ENCODE measurements at regions not wholly inside any gene's neighbourhood (a gene's known extent, or its start where the extent isn't known, plus 50 kb on each side); places are given as distances from the start of the nearest gene placed in this dataset.

DNA sequence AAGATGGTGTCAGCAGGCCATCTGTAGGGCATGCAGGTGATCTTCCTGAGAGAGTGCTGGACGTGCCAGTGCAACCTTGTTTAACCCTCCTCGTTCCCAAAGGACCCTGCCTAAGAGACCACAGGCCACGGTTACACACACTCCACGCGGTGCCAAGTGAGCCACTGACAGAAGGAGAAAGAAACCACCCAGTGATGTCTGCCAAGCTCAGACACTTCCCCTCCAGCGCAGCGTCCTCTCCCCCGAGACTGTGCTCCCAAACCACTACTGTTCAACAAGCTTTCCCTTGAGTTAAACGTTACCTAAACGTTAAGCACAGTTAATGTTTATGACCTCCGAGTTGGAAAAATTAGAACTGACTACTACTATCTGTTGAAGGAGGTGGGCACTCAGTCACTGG, 119.1 kb upstream of the NCK2 start:
- DNase-seq (ENCODE audit: low read depth): no peak

DNA sequence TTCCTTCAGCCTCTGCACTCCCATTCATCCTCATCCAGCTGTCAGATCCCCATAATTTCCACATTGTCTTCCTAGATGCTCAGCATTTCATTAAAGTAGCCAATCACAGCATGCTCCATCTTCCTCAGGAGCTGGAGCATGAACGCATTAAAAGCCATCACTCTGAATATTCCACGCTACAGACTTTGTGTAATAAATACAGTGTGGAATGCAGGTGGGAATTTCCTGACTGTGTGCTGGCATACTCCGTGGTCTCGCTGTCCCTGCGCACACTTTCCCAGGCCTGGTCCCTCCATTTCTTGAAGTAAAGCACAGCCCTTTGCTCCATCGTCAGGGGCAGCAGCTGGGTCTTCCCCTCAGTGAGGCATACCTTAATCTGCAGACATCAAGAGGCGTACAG, 123.7 kb upstream of the NCK2 start:
- no peak for DNase-seq (ENCODE audit: low read depth)

DNA sequence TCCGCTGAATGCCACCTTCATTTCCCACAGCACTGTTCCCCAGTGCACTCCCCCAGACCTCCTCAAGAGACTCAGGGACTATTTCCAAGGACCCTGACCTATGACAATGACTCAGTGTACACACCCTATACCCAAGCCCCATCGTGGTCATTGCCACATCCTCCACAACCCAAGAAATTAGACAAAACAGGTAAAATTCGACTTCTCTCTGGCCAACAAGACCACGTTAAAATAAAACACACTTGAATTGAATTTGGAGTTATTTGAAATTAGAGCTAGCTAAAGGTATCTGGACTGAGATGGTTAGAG, 126.4 kb upstream of the NCK2 start:
- no peak for DNase-seq (ENCODE audit: low read depth)

DNA sequence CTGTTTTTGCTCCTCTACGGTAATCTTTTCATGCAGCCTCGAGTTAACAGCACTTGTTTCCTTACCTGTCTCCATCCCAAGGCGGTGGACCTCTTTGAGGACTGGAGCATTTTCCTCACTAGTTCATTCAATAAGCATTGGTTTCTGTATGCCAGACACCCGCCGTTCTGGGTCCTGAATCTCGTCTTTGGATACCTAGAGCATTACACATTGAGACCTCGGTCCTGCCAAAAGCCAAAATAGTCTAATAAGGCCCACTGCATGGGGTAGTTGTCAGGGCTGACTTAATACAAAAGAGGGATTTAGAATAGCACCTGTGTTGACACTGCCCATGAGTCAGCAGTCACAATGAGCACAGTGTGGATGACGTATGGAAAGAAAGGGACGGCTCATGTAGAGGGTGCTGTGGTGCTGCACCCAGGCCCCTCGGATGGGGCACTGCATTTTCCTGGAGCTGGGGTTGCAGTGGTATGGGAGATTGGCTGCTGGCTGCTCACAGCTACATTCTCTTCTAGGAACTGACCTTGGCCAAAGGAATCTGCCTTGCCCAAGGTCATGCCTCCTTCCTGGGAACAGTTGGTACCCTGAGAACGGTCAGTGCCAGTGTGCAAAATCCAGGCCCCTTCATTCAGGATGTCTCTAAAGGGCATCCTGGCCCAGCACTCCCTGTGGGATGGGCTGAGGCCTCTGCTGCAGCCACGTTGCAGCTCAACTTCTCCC, 126.9 kb upstream of the NCK2 start:
- DNase-seq (ENCODE audit: low read depth): peak; percentile 78

DNA sequence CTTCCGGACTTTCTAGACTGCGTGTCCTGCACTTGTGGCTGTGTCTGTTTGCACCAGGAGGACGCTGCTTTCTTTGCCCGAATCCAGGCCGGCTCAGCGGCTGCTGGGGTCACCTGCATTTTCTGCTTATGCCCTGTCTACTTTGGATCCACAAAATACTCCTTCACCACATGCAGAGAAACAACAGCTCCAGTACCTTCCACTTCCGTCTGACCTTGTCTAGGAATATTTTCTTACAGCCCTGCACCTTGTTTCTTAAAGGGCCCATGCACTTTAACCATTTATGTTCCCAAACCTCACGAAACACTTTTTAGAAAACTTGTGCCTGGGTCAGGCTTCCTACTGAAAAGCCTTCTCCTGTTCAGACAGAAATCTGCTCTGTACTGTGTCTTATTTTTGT, 129.4 kb upstream of the NCK2 start:
- no peak for DNase-seq (ENCODE audit: low read depth)

DNA sequence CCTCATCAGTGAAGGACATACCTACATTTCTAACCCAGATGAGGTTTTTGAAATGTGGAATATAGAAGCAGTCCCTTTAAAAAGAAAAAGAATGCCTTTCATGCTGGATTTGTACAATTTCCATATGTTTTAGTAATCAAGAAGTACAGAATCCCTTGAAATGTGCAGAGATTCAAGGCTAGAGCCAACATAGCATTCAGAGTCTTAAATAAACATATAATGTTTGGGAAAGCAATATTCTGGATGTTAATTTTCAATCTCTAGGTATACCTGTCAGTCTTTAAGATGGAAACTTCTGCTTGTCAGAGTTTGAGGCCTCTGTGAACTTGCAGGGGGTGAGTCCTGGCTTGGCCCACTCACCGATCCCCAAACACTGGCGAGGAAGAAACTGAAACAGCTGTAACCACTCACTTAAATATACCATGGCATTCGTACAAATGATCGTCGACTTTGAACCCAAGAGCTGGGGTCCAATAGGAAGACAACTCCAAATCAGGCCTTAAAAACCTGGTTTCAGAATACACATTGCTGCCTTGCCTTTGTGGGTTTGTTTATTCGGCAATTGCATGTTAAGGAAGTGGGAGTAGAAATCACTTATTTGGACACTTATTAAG, 132.8 kb upstream of the NCK2 start:
- no peak for DNase-seq (ENCODE audit: low read depth)

DNA sequence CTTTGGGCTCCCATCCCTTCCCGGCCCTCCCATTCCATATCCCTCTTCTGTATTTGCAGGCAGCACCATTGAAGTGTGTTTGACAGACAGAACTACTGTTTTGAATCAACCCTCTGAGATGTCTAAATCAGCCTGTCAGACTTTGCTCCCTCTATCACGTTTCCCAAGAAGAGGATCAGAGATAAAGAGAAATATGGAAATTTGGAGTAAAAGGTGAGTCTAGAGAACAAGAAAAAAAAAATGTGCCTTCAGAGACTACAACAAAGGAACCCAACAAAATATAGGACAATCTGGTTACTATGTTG, 133.4 kb upstream of the NCK2 start:
- no peak for DNase-seq (ENCODE audit: low read depth)

DNA sequence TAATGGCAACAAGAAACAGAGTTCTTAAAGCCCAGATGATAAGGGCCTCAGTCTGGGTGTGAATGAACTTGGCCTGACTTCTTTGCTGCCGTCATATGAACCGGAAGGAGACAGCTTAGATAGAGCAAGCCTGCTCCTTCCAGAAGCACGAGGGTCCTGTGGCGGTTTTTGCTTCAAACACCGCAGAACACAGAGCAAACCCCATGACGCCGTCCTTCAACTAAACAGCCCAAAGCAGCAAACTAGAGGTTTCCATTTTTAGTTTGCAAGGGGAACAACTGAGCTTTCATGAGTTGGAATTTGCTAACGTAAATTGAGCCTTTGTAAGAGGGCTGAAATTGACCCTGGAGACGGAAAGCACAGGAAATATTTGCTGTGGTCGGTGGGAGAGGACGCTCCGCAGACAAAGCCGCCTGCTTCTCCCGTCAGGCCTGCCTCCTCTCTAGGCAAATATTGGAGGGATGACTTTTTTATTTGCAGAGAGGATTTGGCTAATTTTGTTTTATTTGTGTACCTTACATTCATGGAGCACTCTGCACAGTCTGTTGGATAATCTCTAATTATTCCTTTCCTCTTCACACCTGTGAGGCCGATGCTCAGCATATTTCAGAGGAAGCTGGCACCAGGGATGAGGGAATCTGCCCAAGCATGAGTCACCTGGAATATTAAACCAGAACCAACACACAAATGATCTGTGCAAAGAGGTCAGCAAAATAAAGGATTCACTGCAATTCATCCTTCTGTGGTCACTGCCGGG, 134.0 kb upstream of the NCK2 start:
- peak; percentile 46 for DNase-seq (ENCODE audit: low read depth)

DNA sequence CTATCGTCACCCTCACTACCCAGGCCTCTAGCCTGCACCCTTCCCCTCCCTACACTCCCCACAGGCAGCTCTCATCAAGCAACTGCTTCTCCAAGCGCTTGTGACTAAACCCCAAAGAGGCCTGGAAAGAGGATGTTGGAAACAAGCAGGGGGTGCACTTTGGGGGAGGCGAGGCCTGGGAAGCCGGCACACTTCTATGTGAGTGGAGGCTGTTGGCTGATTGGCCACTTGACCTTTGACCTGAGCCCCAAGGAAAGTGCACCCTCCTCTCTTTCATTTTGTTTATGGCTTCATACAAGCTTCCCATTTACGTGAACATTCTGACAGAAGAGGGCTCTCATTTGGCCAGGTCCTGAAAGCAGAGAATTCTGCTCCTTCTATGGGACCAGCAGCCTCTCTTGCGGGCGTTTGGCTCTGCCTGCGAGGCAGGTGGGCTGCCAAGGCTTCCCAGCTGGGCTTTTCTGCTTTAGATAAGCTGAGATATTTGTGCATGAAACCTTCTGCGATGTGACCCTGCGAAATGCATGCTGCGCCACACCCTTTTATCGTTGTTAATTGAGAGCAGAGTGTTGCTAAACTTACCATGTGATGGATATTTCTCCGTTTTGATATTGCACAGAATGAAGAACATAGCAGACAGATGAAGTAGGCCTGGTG, 134.8 kb upstream of the NCK2 start:
- DNase-seq (ENCODE audit: low read depth): no peak

DNA sequence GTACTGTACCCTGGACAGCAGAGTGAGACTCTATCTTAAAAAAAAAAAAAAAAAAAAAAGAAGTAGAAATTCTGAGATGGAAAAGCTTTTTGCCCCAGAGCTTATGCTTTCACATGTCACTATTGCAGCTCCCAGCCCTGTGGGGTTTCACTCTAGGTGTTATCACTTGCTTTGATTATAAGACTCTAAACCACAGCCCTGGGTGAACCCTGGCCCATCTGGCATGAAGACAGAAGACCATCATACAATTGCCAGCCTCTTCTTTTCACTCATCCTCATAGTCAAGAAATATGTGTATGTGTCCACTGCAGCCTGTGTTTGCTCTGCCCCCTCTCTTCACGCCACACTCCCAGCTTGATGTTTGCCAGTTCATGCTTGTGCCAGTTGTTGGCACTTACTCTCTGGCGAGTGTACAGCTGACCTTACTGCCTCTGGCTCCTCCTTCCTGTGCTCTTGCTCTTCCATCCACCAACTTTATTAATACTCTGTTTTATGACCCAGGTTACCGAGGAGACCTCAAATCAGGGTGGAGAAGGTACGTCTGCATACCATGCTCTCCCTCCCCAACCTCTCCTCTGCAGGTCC, 136.7 kb upstream of the NCK2 start:
- no peak for DNase-seq (ENCODE audit: low read depth)

DNA sequence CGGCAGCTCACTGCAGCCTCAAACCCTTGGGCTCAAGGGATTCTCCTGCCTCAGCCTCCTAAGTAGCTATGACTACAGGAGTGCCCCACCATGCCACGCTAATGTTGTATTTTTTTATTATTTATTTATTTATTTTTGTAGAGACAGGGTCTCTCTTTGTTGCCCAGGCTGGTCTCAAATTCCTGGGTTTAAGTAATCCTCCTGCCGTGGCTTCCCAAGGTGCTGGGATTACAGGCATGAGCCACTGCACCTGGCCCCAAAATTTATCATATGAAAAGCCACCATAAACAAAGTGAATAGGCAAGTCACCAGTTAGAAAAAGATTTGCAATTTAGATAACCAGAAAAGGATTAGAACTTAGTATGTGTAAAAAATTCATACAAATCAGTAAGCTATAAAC, 138.6 kb upstream of the NCK2 start:
- DNase-seq (ENCODE audit: low read depth): no peak

DNA sequence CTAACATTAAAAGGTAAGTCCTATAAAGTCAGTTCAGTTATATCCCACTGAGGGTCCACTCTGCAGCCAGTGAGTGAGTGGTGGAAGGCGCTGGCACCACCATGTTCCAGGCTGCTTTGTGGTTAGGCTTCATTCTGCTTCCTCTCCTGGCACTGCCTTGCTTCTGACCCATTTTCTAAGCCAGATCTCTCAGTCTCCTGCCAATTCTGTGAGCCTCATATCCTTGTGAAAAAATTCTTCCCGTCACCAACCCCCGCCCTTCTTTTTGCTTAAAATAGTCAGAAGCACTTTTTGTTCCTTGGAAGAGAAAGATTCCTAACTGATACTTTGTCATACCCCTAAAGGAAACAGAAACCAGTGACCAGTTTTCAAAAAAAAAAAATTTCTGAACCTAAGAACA, 139.8 kb upstream of the NCK2 start:
- DNase-seq (ENCODE audit: low read depth): peak; percentile 10

DNA sequence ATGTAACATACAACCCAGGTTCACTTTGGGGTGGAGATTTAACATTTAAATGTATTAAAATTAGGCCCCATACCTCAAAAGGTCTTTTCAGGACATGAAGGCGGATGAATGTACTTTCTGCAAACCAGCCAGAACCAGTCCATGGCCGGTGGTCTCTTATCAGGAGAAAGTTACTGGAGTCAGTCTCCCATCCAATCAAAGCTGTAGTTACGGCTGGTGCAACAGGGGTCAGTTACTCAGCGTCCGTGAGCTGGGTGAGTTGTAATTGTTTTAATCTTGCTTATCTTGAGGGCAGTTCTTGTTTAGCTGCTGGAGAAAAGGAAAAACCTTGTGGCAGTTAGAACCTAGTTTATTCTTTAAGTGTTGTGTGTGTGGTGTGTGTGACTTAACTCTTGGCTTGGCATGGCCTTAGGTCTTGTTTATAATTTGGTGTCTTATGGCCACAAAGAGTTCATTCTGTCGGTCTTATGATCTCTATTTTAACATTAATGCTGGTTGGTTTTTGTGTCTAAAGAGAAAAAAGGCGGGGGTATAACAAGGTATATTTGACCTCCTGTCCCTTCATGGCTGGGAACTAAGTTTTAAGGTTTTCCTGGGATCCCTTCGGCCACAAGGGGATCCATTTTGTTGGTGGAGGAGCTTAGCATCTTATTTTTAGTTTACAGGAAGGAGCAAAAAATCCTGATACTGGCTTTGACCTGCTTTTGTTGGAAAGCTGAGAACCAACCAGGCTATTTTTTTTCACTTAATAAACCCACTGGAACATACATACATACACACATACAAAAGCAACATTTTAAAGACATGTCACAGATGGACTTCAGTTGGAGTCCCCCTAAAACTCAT, 143.5 kb upstream of the NCK2 start:
- DNase-seq (ENCODE audit: low read depth): no peak

DNA sequence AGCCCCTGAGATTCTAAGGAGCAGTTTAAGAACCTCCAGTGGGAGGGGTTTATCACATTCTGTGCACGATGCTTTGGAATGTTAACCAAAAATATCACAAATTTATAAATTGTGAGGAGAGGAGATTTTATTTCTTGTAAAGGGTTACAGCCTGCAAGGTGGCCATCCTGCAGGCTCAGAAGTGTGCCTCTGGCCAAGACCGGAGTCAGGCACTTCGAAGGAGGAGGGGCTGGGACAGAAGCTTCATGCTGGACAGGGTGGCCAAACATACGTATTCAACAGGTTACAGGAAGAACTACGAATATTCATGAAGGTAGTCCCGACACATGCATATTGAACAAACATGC, 144.1 kb upstream of the NCK2 start:
- DNase-seq (ENCODE audit: low read depth): no peak

DNA sequence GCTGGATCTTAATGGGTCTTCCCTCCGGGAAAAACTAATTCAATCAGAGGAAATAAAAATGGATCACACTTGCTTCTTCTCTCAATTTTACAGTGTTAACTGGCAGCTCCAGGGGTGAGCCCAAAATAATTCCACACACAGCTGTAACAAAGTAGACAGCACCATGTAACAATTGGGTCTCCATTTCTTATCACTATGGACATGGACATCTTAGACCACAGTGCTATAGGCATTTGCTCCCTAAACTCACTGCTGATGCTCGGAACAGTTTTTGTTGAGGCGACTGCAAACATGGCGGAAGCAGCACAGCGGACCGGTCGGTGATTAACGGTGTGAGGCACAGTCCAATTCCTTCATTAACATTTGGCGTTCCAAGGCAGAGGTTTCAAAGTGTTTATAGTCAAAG, 144.7 kb upstream of the NCK2 start:
- DNase-seq (ENCODE audit: low read depth): no peak

DNA sequence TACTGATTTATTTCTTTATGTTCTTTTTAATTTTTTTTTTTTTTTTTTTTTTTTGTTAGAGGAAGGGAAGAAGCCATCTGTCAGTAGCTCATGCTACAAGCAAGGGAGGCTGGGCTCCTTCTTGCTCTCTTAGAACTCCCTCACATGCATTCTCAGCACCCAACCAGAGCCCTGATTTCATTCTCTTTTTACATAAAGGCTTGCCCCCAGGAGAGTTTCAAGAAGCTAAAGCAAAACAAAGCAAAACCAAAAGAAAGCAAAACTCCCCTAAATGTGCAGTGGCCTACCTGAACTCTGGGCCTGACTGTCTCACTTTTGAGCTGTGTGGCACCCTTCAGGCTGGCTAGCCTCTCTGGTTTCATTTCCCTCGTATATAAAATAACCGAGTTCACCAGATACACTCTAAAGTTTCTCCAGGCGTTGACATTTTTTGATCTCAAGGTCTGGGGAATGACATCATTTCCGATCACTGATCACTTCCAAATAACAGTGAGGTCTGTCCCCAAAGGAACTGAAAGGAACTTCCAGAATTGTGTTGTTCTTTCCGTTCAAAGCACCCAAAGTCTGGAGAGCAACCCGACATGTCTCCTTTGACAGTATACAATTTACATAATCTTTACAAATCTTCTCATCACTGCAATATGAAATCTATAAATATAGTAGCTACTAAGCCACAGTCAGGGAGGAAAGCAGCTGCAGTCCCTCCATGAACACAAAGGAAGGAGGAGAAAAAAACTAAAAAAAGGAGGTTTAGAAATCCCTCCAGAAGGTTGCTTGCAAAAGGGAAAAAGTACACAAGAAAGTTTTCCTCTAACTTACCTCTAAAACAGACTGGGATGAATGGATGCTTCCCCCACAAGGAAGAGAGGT, 145.6 kb upstream of the NCK2 start:
- DNase-seq (ENCODE audit: low read depth): no peak

DNA sequence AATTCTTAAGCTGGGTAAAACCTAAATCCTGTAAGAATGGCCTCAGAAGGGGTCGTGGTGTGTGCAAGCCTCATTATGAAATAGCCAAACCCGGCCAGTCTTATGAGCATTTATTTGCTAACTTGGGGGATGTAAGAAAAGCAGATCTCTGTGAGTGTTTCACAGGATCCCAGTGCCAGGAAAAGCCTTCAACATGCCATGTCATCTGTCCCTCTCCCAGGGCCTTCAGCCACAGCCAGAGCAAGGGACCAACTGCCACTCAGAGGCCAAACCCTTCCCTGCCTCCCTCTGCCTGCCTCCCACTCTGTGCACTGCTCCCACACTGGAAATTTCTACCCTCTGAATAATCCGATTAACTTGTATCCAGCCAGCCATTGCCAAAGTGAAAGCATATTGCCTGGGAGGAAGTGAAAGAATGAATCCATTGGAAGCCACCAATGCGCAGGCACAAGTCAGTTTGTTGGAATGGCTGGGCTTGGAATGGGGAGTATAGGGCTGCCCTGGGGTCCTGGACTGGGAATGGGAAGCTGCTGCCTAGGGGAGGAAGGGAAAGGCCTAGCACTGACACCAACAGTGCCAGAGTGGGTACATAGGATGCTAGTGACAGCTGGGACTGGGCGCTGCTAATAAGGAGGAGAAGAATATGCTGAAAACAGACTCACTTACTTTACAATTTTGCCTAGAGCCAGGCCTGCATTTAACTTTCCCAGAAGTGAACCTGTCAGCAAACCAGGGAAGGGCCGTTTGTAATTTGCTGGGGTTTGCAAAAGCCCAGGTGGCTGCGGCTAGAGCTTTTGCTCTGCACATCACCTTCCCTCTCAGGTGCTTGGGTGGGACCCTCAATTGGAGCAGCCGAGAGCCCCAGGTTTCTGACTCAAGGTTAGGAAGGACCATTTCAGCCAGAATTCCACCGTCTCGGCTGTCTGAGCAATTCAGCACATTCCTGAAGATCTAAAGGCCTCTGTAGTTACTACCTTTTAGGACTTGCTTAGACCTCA, 146.6 kb upstream of the NCK2 start:
- no peak for DNase-seq (ENCODE audit: low read depth)

DNA sequence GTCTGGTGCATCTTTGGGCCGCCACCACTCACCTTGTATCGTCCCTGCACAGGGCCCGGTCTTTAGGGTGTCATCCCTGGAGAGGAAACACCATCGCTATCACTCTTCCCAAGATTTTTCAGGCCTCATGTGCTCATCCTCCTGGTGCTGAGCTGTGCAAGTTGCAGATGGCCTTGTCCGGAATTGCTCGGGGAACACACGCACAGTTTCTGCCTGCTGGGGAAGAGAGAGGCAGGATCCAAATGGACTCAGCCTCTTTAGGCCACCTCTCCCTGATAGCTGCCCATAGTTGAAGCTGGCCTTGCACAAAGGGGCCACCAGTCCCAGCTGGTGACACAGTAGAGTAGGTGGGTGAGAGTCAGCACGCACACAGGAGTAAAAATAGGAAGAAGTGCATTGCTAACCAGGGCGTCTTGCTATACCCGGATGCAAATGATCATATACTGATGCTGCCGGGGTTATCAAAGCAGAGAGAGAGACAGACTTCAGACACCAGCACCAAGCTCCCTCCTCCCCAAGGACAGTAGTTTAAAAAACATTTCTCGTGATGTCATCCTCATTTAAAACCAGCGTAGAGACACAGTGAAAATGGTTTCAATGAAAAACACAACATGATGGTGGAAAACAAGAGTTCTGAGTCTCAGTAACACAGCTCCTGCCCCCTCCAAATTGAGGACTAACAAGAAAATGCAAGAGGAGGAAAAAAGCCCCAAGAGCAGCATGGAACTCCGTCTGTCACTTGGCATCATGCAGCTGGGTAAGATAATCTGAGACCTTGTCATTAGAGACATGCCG, 147.5 kb upstream of the NCK2 start:
- no peak for DNase-seq (ENCODE audit: low read depth)
